HEK293T (cell line): ENCODE measurements at regions not wholly inside any gene's neighbourhood (a gene's known extent, or its start where the extent isn't known, plus 50 kb on each side); places are given as distances from the start of the nearest gene placed in this dataset.

ENCODE experiments used
- CTCF ChIA-PET: fragments of 350-600 bp; formaldehyde crosslinking; extraction: SDS; loops from one replicate; lab custom pipeline; 2021; ENCODE audit warnings: antibody characterized with exemption, inconsistent platforms; lab: Yijun Ruan, JAX
- POLR2A ChIA-PET: fragments of 350-600 bp; formaldehyde crosslinking; extraction: SDS; loops from one replicate; lab custom pipeline; 2020; ENCODE audit warnings: antibody characterized with exemption, inconsistent platforms; lab: Yijun Ruan, JAX
- DNase-seq: peaks from one replicate; pipeline ENCODE4 v3.0.0; 2012; ENCODE audit warnings: mixed read lengths; ENCODE audit errors: extremely low spot score
- ARNT ChIP-seq: fragments of 450-650 bp; IDR thresholded peaks from 2 replicates; pipeline ENCODE4 v1.6.1; 2017; ENCODE audit warnings: mild to moderate bottlenecking
- BHLHE40 ChIP-seq: fragments of 450-650 bp; IDR thresholded peaks from 2 replicates; pipeline ENCODE4 v1.6.1; 2016; ENCODE audit warnings: mild to moderate bottlenecking, moderate library complexity, borderline replicate concordance
- CTBP1 ChIP-seq: fragments of 450-650 bp; IDR thresholded peaks from 2 replicates; pipeline ENCODE4 v1.6.1; 2016; ENCODE audit warnings: borderline replicate concordance
- ELF4 ChIP-seq: fragments of 450-650 bp; IDR thresholded peaks from 2 replicates; pipeline ENCODE4 v1.6.1; 2017; ENCODE audit warnings: antibody characterized with exemption
- FOXA1 ChIP-seq: fragments of 450-650 bp; IDR thresholded peaks from 2 replicates; pipeline ENCODE4 v1.6.1; 2016; ENCODE audit warnings: mild to moderate bottlenecking
- FOXK2 ChIP-seq: fragments of 450-650 bp; IDR thresholded peaks from 2 replicates; pipeline ENCODE4 v1.6.1; 2016; ENCODE audit warnings: mild to moderate bottlenecking
- FOXM1 ChIP-seq: fragments of 450-650 bp; IDR thresholded peaks from 2 replicates; pipeline ENCODE4 v1.6.1; 2017; ENCODE audit warnings: mild to moderate bottlenecking, borderline replicate concordance
- HDGF ChIP-seq: fragments of 450-650 bp; IDR thresholded peaks from 2 replicates; pipeline ENCODE4 v1.6.1; 2017; ENCODE audit warnings: antibody characterized with exemption, borderline replicate concordance
- L3MBTL2 ChIP-seq: fragments of 450-650 bp; conservative IDR thresholded peaks from 2 replicates; pipeline ENCODE4 v1.6.1; 2016; ENCODE audit warnings: mild to moderate bottlenecking
- LEF1 ChIP-seq: fragments of 450-650 bp; IDR thresholded peaks from 2 replicates; pipeline ENCODE4 v1.6.1; 2017; ENCODE audit warnings: mild to moderate bottlenecking, borderline replicate concordance
- NFRKB ChIP-seq: fragments of 450-650 bp; IDR thresholded peaks from 2 replicates; pipeline ENCODE4 v1.6.1; 2016; ENCODE audit warnings: mild to moderate bottlenecking, moderate library complexity
- SP1 ChIP-seq: fragments of 450-650 bp; IDR thresholded peaks from 2 replicates; pipeline ENCODE4 v1.6.1; 2017
- SUZ12 ChIP-seq: fragments of 450-650 bp; IDR thresholded peaks from 2 replicates; pipeline ENCODE4 v1.6.1; 2016; ENCODE audit warnings: mild to moderate bottlenecking
- TARDBP ChIP-seq: fragments of 450-650 bp; IDR thresholded peaks from 2 replicates; pipeline ENCODE4 v1.6.1; 2016
- ZNF384 ChIP-seq: fragments of 450-650 bp; IDR thresholded peaks from 2 replicates; pipeline ENCODE4 v1.6.1; 2016
- TF ChIP-seq, protein P1 (sequence below): fragments of 450-650 bp; IDR thresholded peaks from 2 replicates; pipeline ENCODE4 v1.6.1; 2016

DNA sequence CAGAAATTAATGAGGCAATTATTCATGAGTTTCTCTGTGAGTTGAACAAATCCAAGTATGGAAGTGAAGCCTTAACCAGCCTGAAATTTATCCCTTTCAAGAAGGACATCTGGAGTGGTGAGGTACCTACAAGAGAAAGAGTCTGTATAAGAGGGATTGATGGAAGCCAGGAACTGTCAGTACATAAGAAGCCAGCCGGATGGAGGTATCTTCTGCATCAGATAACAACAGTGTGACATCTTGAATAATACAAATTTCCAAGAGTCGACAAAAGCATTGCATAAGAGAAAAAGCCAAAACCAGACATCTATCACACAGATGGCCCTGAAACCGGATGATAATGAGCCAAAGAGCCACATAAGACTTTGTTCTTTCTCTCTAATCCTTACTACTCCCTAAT, 781.2 kb downstream of the FLRT2 start:
- CTCF ChIA-PET, result no interaction called here
- no peak for DNase-seq
- TF ChIP-seq FOXM1, result no peak
- no peak for TF ChIP-seq HDGF
- TF ChIP-seq FOXK2, result no peak
- TF ChIP-seq, protein P1, sequence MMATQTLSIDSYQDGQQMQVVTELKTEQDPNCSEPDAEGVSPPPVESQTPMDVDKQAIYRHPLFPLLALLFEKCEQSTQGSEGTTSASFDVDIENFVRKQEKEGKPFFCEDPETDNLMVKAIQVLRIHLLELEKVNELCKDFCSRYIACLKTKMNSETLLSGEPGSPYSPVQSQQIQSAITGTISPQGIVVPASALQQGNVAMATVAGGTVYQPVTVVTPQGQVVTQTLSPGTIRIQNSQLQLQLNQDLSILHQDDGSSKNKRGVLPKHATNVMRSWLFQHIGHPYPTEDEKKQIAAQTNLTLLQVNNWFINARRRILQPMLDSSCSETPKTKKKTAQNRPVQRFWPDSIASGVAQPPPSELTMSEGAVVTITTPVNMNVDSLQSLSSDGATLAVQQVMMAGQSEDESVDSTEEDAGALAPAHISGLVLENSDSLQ, result no peak
- TF ChIP-seq ARNT, result no peak
- no peak for TF ChIP-seq CTBP1
- TF ChIP-seq SP1, result no peak
- no peak for TF ChIP-seq L3MBTL2
- POLR2A ChIA-PET, result no interaction called here

DNA sequence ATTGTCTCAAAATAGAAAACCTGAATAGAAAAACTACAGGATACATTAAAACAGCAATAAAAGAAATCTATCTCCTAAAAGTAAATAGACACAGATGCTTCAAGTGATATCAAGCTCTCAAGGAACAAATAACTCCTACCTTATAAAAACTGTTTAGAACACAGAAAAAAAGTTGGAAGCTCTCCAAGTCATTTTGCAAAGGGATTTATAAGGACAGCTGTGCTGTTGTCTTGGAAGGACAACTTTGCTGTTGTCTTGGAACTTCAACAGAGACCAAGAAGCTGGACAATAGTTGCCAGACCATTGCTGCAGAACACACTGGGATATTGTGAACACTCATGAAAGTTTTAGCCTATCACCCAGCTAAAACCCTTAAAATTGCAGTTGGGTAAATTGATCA, 780.7 kb downstream of the FLRT2 start:
- CTCF ChIA-PET, result no interaction called here
- DNase-seq, result no peak
- TF ChIP-seq NFRKB (no peak), FOXA1 (no peak), SUZ12 (no peak), LEF1 (no peak), HDGF (no peak), L3MBTL2 (no peak), ZNF384 (no peak), CTBP1 (no peak), BHLHE40 (no peak), FOXM1 (no peak), ARNT (no peak), SP1 (no peak), ELF4 (no peak), FOXK2 (no peak), TARDBP (no peak)
- TF ChIP-seq, protein P1, result no peak
- POLR2A ChIA-PET, result no interaction called here

DNA sequence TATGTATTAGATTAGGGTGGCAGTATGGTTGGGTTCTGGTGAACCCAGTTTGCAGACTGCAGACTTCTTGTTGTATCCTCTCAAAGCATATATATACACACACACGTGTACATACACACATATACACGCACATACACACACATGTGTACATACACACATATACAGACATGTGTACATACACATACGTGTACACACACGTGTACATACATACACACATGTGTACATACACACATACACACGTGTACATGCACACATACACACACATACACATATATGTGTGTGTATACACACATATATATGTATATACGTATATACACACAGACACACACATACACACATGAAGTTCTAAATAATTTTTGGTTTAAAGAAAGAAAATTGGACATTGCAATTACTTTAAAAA, 780.2 kb downstream of the FLRT2 start:
- ChIA-PET CTCF (no interaction called here), POLR2A (no interaction called here)
- DNase-seq, result no peak
- no peak for TF ChIP-seq ELF4
- no peak for TF ChIP-seq ZNF384
- no peak for TF ChIP-seq NFRKB
- TF ChIP-seq SP1, result no peak
- TF ChIP-seq, protein P1, result no peak
- no peak for TF ChIP-seq CTBP1
- TF ChIP-seq FOXA1, result no peak
- no peak for TF ChIP-seq TARDBP
- no peak for TF ChIP-seq HDGF
- no peak for TF ChIP-seq LEF1
- no peak for TF ChIP-seq BHLHE40
- no peak for TF ChIP-seq FOXM1
- TF ChIP-seq SUZ12, result no peak
- TF ChIP-seq FOXK2, result no peak

DNA sequence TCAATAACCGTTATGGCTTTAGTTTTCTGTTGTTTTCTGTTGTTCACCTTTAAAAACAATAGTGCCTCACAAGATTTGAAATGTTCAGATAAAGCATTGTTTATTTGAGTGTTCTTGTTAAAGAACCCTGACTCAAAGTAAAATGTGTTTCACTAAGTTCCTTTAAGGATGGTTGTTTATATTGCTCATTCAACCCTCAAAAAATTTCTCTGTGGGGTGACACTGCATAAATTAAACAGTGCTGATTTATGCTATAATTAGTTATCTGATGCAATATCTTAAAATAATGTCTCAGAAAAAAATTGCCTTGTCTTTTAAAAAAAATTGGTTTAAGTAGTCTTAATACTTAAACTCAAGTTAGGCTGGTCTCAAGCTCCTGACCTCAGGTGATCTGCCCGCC, 775.1 kb downstream of the FLRT2 start:
- TF ChIP-seq TARDBP, result no peak
- TF ChIP-seq HDGF, result no peak
- no peak for TF ChIP-seq SP1
- TF ChIP-seq, protein P1, result no peak
- TF ChIP-seq NFRKB, result no peak
- no peak for TF ChIP-seq CTBP1
- no peak for DNase-seq
- CTCF ChIA-PET, result no interaction called here
- POLR2A ChIA-PET, result no interaction called here

DNA sequence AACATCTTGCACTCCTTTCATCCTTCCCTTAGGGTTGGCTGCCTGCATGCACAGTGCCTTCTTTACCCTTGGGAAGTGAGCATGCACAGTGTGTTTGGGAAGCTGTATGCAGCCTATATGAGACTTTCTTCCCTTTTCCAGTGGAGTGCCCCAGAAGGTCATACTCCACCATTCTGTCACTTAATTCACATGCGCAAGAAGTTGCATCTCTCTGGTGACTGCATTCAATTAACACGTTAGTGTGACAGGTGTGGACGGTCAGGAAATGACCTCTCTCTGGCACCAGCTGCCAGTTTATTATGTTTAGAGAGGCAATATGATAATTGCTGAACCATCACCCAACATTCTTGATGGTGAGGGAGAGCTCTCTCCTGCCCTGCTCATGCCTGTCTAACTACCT, 770.0 kb downstream of the FLRT2 start:
- POLR2A ChIA-PET, result no interaction called here

DNA sequence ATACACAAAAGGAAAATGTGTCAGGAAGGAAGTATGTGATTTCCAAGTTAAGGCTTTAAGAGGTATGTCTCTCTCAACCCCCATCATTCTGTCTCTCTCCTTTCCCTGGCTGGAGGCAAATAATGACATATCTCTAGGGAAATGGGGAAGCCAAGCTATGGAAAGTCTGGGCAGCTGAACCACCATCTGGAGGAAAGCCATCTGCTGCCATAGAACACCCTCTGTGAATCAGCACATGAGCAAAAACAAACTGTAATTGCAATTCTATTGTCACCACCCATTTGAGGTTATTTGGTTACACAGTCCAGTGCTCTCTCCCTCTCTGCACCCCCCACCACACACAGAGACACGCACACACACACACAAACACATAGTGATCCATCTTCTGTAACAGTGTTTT, 766.2 kb downstream of the FLRT2 start:
- TF ChIP-seq LEF1 (no peak), TARDBP (no peak), FOXK2 (no peak), ZNF384 (no peak), CTBP1 (no peak), ARNT (no peak), SUZ12 (no peak), NFRKB (no peak), BHLHE40 (no peak), L3MBTL2 (no peak), ELF4 (no peak), SP1 (no peak)
- POLR2A ChIA-PET, result no interaction called here
- CTCF ChIA-PET, result no interaction called here
- no peak for DNase-seq

More for the DNA sequence above, 770.0 kb downstream of the FLRT2 start:
- CTCF ChIA-PET, result no interaction called here
- TF ChIP-seq HDGF (no peak), TARDBP (no peak), L3MBTL2 (no peak), NFRKB (no peak), FOXK2 (no peak), SUZ12 (no peak)
- DNase-seq, result no peak

DNA sequence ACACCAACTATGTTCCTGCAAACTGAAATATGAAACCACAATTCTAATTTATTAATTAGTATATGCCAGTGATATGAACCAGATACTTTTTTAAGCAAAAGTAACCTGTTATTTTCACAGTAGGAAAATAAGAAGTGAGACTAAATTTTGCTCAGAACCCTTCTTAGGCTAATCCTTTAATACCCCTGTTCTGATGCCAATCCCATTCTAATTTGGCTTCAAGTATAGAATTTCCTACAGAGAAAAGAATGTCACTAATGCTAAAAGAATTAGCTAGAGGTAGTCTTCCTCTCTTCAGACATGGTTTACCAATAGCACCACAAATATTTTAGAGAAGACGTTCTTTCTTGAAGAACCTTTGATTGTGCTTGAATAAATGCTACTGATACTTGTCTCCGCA, 758.4 kb downstream of the FLRT2 start:
- DNase-seq, result no peak
- ChIA-PET CTCF (no interaction called here), POLR2A (no interaction called here)
- TF ChIP-seq BHLHE40 (no peak), ELF4 (no peak), CTBP1 (no peak), L3MBTL2 (no peak), FOXA1 (no peak), NFRKB (no peak), ARNT (no peak)
